Lung (tissue), 11 donors: ENCODE measurements at regions not wholly inside any gene's neighbourhood (a gene's known extent, or its start where the extent isn't known, plus 50 kb on each side); places are given as distances from the start of the nearest gene placed in this dataset.

ENCODE experiments used
- ATAC-seq: fragments of 200-7000 bp; cut with Tn5 transposase; one replicate; pipeline ENCODE4 v1.9.1; 2020; ENCODE audit warnings: moderate number of reproducible peaks; ENCODE audit not compliant: insufficient read depth, low FRiP score
- DNase-seq, 3 donors: peaks; one replicate each; pipeline ENCODE4 v3.0.0-alpha.2; 2013 to 2017
- H3K27ac ChIP-seq, 2 donors: one replicate each; pipeline ENCODE4 v1.5.1; 2013; ENCODE audit warnings: mild to moderate bottlenecking in 2 of 2, moderate library complexity in 2 of 2, control low read depth in 1 of 2, inconsistent platforms in 1 of 2, low read depth in 1 of 2, low read length in 1 of 2
- H3K27me3 ChIP-seq, 3 donors: one replicate each; pipeline ENCODE4 v1.5.1; 2013; ENCODE audit warnings: low read length in 2 of 3; ENCODE audit not compliant: control insufficient read depth in 3 of 3, insufficient read depth in 3 of 3
- H3K36me3 ChIP-seq, 4 donors: one replicate each; pipeline ENCODE4 v1.5.1; 2013; ENCODE audit warnings: low read length in 4 of 4, mild to moderate bottlenecking in 1 of 4, moderate library complexity in 1 of 4; ENCODE audit not compliant: control insufficient read depth in 4 of 4, insufficient read depth in 4 of 4
- H3K4me1 ChIP-seq, 5 donors: one replicate each; pipeline ENCODE4 v1.5.1; 2013; ENCODE audit warnings: low read length in 5 of 5, mild to moderate bottlenecking in 2 of 5, moderate library complexity in 1 of 5; ENCODE audit not compliant: control insufficient read depth in 5 of 5, insufficient read depth in 5 of 5
- H3K4me3 ChIP-seq: one replicate; pipeline ENCODE4 v1.5.1; 2013; ENCODE audit warnings: mild to moderate bottlenecking, control low read depth, moderate library complexity
- H3K9ac ChIP-seq, 2 donors: one replicate each; pipeline ENCODE4 v1.5.1; 2013; ENCODE audit warnings: low read length in 2 of 2, control low read depth in 1 of 2; ENCODE audit not compliant: insufficient read depth in 1 of 2
- H3K9me3 ChIP-seq, 4 donors: one replicate each; pipeline ENCODE4 v1.5.1; 2013; ENCODE audit warnings: low read length in 3 of 4, mild to moderate bottlenecking in 1 of 4, moderate library complexity in 1 of 4; ENCODE audit not compliant: control insufficient read depth in 4 of 4, insufficient read depth in 3 of 4
- CTCF ChIP-seq: IDR thresholded peaks from 2 replicates; pipeline ENCODE4 v1.5.1; 2012; ENCODE audit warnings: mild to moderate bottlenecking; ENCODE audit errors: control extremely low read depth, extremely low read depth
- WGBS, 2 donors: extraction: QIAGEN DNeasy Blood & Tissue Kit; methylation state at CpG; one replicate each; pipeline ENCODE4 v1.1.7; 2013; 5-methylcytosine and 5-hydroxymethylcytosine counted together
- donor health status: control.
- donor health status: control.
- donor health status: Bipolar disorder and iron deficiency.
- donor health status: healthy.
- donor health status: DM: yes; HTN: yes; CAD: no.

GRCh38 chr2:13791019-13791547 is 841.4 kb upstream of the LRATD1 start:
- 41 to 45% methylated on average over 3 of the region's 3 CpGs for WGBS, 2 donors
- Histone ChIP-seq H3K36me3 (no peaks in the 10 kb centered on the region), H3K9ac (no peak overlapping the region), H3K27ac (no peak overlapping the region), H3K4me1 (no peaks in the 10 kb centered on the region), H3K27me3 (no peaks in the 10 kb centered on the region), H3K9me3 (no peaks in the 10 kb centered on the region), H3K4me3 (no peak overlapping the region)
- no peak for DNase-seq
- no peak for TF ChIP-seq CTCF
- no peak for ATAC-seq

GRCh38 chr2:13806539-13806938 is 826.0 kb upstream of the LRATD1 start:
- TF ChIP-seq CTCF = no peak
- no peak overlapping the region for H3K9ac ChIP-seq
- H3K27ac ChIP-seq = no peak overlapping the region
- no peak overlapping the region for H3K4me3 ChIP-seq
- DNase-seq (no peak), ATAC-seq (no peak)
- 91 to 95% methylated on average over 5 of the region's 5 CpGs for WGBS, 2 donors
- no peaks in the 10 kb centered on the region for H3K36me3 ChIP-seq
- H3K9me3 ChIP-seq = peaks cover 0 to 3% (median 1%) of the 10 kb centered on the region in 4 donors
- no peaks in the 10 kb centered on the region for H3K27me3 ChIP-seq
- no peaks in the 10 kb centered on the region for H3K4me1 ChIP-seq

- 70 to 86% methylated on average over 4 of the region's 4 CpGs for WGBS, 2 donors
- peaks cover 0 to 6% (median 0%) of the 10 kb centered on the region in 5 donors for H3K4me1 ChIP-seq
- no peaks in the 10 kb centered on the region for H3K9me3 ChIP-seq
- DNase-seq = no peak
- TF ChIP-seq CTCF = no peak
- ATAC-seq = no peak
- no peak overlapping the region for H3K4me3 ChIP-seq
- H3K9ac ChIP-seq = no peak overlapping the region
- no peaks in the 10 kb centered on the region for H3K36me3 ChIP-seq
- H3K27ac ChIP-seq = no peak overlapping the region
- H3K27me3 ChIP-seq = no peaks in the 10 kb centered on the region
These were observed 819.3 kb upstream of the LRATD1 start for GRCh38 chr2:13813236-13813635.

GRCh38 chr2:13818002-13818401 is 814.5 kb upstream of the LRATD1 start:
- no peak overlapping the region for H3K4me3 ChIP-seq
- ATAC-seq (no peak), DNase-seq (no peak)
- H3K36me3 ChIP-seq = no peaks in the 10 kb centered on the region
- H3K9me3 ChIP-seq = no peaks in the 10 kb centered on the region
- peaks cover 0 to 6% (median 0%) of the 10 kb centered on the region in 5 donors for H3K4me1 ChIP-seq
- no peak for TF ChIP-seq CTCF
- H3K27me3 ChIP-seq = no peaks in the 10 kb centered on the region
- H3K27ac ChIP-seq = no peak overlapping the region
- no peak overlapping the region for H3K9ac ChIP-seq
- 61 to 77% methylated on average over 4 of the region's 4 CpGs for WGBS, 2 donors
